DND-41 (cell line): ENCODE measurements at regions not wholly inside any gene's neighbourhood (a gene's known extent, or its start where the extent isn't known, plus 50 kb on each side); places are given as distances from the start of the nearest gene placed in this dataset.

Experiments
- ATAC-seq: fragments of 200-7000 bp; cut with Tn5 transposase; 3 replicates; pipeline ENCODE4 v1.9.1; 2021; ENCODE audit warnings: low read depth; ENCODE audit not compliant: insufficient read depth
- DNase-seq: peaks from one replicate; pipeline ENCODE4 v3.0.0-alpha.2; 2020
- H2AFZ ChIP-seq: 2 replicates; pipeline ENCODE4 v1.6.0; 2012; ENCODE audit warnings: low read depth, low read length
- H3K27ac ChIP-seq: 2 replicates; pipeline ENCODE4 v1.5.1; 2012; ENCODE audit warnings: low read length, inconsistent platforms
- H3K27me3 ChIP-seq: fragments of 200-600 bp; sonication (generic); 2 replicates; pipeline ENCODE4 v1.6.0; 2012; ENCODE audit warnings: low read length, mild to moderate bottlenecking, inconsistent platforms; ENCODE audit not compliant: insufficient read depth, poor library complexity
- H3K36me3 ChIP-seq: 2 replicates; pipeline ENCODE4 v1.5.1; 2012; ENCODE audit warnings: low read length, inconsistent platforms; ENCODE audit not compliant: insufficient read depth
- H3K4me1 ChIP-seq: 2 replicates; pipeline ENCODE4 v1.5.1; 2012; ENCODE audit warnings: mild to moderate bottlenecking, low read length; ENCODE audit not compliant: insufficient read depth
- H3K4me2 ChIP-seq: 2 replicates; pipeline ENCODE4 v1.6.0; 2012; ENCODE audit warnings: mild to moderate bottlenecking, moderate library complexity, low read length, inconsistent platforms; ENCODE audit not compliant: insufficient read depth
- H3K4me3 ChIP-seq, 2 experiments: fragments of 200-600 bp in 1 of 2; shearing (Covaris generic) in 1 of 2; 2 replicates each; pipeline ENCODE4 v1.5.1; 2012 to 2016; ENCODE audit warnings: inconsistent platforms in 2 of 2, low read length in 2 of 2, mild to moderate bottlenecking in 2 of 2, low read depth in 1 of 2, moderate library complexity in 1 of 2
- H3K79me2 ChIP-seq: 2 replicates; pipeline ENCODE4 v1.6.0; 2012; ENCODE audit warnings: low read length, inconsistent platforms; ENCODE audit not compliant: insufficient read depth
- H3K9ac ChIP-seq: 2 replicates; pipeline ENCODE4 v1.6.0; 2012; ENCODE audit warnings: low read depth, mild to moderate bottlenecking, inconsistent platforms, low read length, moderate library complexity
- H3K9me3 ChIP-seq: 2 replicates; pipeline ENCODE4 v1.5.1; 2012; ENCODE audit warnings: low read length, moderate library complexity, mild to moderate bottlenecking, inconsistent platforms; ENCODE audit not compliant: insufficient read depth, severe bottlenecking
- H4K20me1 ChIP-seq: 2 replicates; pipeline ENCODE4 v1.6.0; 2012; ENCODE audit warnings: low read length; ENCODE audit not compliant: insufficient read depth
- CTCF ChIP-seq: IDR thresholded peaks from 2 replicates; pipeline ENCODE4 v1.5.1; 2012; ENCODE audit warnings: borderline replicate concordance, low read length, moderate library complexity, mild to moderate bottlenecking; ENCODE audit not compliant: poor library complexity, severe bottlenecking; ENCODE audit errors: extremely low read depth
- EZH2 ChIP-seq: IDR thresholded peaks from 3 replicates; pipeline ENCODE4 v1.6.1; 2012; ENCODE audit warnings: borderline replicate concordance, low read depth, mild to moderate bottlenecking, moderate library complexity, low read length, inconsistent platforms; ENCODE audit not compliant: severe bottlenecking

- ATAC-seq (no peak), DNase-seq (no peak)
- Histone ChIP-seq H3K4me1 (no peaks in the 10 kb centered on the region), H3K9me3 (no peaks in the 10 kb centered on the region), H3K4me2 (no peak overlapping the region), H3K9ac (no peak overlapping the region), H3K79me2 (no peaks in the 10 kb centered on the region), H3K27ac (no peak overlapping the region), H3K36me3 (no peaks in the 10 kb centered on the region), H4K20me1 (no peaks in the 10 kb centered on the region), H2AFZ (no peak overlapping the region), H3K4me3 (no peak overlapping the region), H3K27me3 (no peaks in the 10 kb centered on the region)
- TF ChIP-seq CTCF (no peak), EZH2 (no peak)
Measured at GRCh38 chr5:87807783-87808182, 395.1 kb upstream of the CCNH start.

DNA sequence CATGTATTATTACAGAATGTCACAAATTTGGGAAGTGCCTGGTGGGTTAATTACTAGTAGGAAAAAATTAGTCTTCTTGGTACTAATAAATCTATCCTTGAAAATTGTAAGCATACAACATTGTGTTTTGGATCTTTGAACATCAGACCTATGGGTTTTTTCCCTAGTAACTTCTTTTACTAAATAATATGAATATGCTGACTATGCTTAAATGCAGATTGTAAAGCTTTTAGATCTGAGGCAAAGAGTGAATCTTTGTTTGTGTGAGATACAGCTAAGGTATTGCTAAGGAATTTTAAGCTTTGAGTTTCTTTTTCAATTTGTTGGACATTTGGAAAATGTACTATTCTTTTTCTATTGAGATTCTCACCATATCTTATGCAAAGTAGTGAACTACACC, 390.6 kb upstream of the CCNH start:
- no peak overlapping the region for H3K4me2 ChIP-seq
- no peaks in the 10 kb centered on the region for H3K9me3 ChIP-seq
- no peak overlapping the region for H3K9ac ChIP-seq
- no peaks in the 10 kb centered on the region for H3K36me3 ChIP-seq
- TF ChIP-seq CTCF (no peak), EZH2 (no peak)
- no peak overlapping the region for H3K4me3 ChIP-seq
- DNase-seq (no peak), ATAC-seq (no peak)
- no peak overlapping the region for H3K27ac ChIP-seq
- H3K27me3 ChIP-seq: no peaks in the 10 kb centered on the region
- H3K79me2 ChIP-seq: no peaks in the 10 kb centered on the region
- no peaks in the 10 kb centered on the region for H4K20me1 ChIP-seq
- H3K4me1 ChIP-seq: no peaks in the 10 kb centered on the region
- H2AFZ ChIP-seq: no peak overlapping the region

GRCh38 chr5:87791869-87792268, 379.1 kb upstream of the CCNH start:
- Histone ChIP-seq H4K20me1 (no peaks in the 10 kb centered on the region), H2AFZ (no peak overlapping the region), H3K4me3 (no peak overlapping the region), H3K36me3 (no peaks in the 10 kb centered on the region), H3K27ac (no peak overlapping the region), H3K4me2 (no peak overlapping the region), H3K4me1 (no peaks in the 10 kb centered on the region), H3K27me3 (no peaks in the 10 kb centered on the region), H3K9me3 (no peaks in the 10 kb centered on the region), H3K79me2 (no peaks in the 10 kb centered on the region), H3K9ac (no peak overlapping the region)
- no peak for TF ChIP-seq CTCF
- no peak for TF ChIP-seq EZH2
- ATAC-seq (no peak), DNase-seq (no peak)

GRCh38 chr5:87788416-87788815, 375.7 kb upstream of the CCNH start:
- ATAC-seq (no peak), DNase-seq (no peak)
- no peak overlapping the region for H3K27ac ChIP-seq
- H3K4me2 ChIP-seq: no peak overlapping the region
- no peaks in the 10 kb centered on the region for H3K4me1 ChIP-seq
- no peak overlapping the region for H2AFZ ChIP-seq
- no peaks in the 10 kb centered on the region for H3K36me3 ChIP-seq
- no peaks in the 10 kb centered on the region for H3K79me2 ChIP-seq
- peaks cover 3% of the 10 kb centered on the region for H3K27me3 ChIP-seq
- H3K4me3 ChIP-seq: no peak overlapping the region
- H3K9ac ChIP-seq: no peak overlapping the region
- no peaks in the 10 kb centered on the region for H4K20me1 ChIP-seq
- TF ChIP-seq CTCF (no peak), EZH2 (no peak)
- no peaks in the 10 kb centered on the region for H3K9me3 ChIP-seq
